Kidney glomerular epithelial cell (primary cell): ENCODE measurements at regions not wholly inside any gene's neighbourhood (a gene's known extent, or its start where the extent isn't known, plus 50 kb on each side); places are given as distances from the start of the nearest gene placed in this dataset.

Source experiments
- DNase-seq: peaks from one replicate; lab custom pipeline; 2025; lab: John Stamatoyannopoulos, UW

DNA sequence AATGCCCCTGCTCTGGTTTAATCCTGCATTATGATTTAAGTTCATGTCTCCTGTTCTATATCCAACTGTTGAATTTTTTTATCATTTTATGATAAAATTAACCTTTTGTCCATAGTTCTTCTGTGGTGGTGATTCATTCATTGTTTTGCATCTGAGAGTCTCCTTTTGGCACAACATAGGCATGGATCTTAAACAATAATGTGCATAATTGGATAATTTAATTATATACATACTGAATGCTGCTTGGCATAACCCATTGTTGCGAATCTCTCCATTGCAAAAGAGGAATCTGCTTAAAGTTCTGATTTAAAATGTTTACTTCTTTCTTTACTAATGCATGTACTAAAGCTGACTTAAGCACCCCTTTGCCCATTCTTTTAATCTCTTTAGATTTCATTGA is 2788.4 kb downstream of the PCDH9 start:
- DNase-seq = no peak

DNA sequence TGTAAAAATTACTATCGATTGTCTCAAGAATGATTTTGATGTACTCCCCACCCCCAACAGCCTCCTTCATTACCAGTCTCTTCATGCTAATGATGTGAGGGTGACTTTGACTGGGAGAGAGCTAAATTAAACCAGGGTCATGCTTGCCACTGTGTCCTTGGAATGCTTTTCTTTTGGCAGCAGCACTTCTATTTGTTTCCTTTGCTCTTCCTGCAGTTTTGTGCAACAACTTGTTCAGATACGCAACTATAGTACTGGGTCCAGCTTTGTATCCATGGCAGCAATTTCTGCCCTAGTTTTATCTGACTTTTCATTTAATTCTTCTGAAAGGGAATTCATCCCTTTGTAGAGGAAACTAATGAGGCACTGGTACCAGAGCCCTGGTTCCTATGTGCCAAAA is 2792.1 kb downstream of the PCDH9 start:
- no peak for DNase-seq

DNA sequence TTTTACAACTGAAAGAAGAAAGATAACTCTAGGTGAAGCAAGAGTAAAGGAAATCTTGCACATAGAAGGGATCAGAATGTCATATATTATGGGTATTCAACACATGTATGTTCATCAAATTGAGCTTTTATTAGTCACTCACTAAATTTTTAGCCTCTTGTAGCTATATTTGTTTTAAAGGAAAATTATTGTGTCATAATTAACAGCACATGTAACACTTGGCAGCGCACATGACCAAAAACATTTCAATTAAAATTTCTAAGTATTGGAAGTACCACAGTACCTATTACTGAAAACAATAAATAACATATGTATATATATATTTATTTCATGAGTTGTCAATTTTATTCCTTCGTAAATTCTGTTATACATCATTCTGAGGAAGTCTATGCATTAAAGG is 2800.4 kb downstream of the PCDH9 start:
- no peak for DNase-seq

DNA sequence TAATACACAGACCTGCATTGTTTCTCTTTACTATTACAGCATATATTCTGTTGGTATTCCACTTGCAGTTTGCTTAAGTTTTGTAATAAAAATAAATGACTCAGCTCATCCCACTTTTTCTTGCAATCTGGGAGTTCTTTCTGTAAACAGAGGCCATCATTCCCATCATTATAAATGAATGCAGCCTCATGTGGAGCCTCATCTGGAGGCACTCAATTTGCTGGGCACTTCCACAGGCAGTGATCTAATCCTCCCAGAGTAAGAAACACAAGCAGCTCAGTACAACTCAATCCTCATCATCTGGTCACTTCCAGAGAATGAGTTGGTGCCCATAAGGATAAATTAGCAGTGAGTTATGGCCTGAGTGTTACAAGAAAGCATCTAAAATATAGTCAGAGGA is 2801.9 kb downstream of the PCDH9 start:
- no peak for DNase-seq

DNA sequence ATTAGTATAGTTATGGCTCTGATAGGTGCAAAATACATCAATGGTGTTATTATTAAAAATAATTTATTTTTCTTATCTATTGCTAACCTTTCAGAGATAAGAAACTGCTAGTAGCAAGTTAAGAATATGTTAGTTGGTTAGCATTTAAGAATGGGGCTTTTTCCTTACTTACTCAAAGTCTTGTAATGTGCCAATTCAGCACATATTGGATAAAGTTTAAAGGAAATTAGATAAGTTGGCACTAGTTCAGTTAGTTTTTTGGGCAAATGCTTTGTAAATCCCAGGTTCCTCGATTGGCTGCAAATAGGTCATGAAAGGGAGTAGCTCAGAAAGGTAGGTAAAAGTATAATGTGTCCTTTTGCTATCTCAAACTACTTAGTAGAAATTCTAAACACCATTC is 2806.7 kb downstream of the PCDH9 start:
- no peak for DNase-seq

DNA sequence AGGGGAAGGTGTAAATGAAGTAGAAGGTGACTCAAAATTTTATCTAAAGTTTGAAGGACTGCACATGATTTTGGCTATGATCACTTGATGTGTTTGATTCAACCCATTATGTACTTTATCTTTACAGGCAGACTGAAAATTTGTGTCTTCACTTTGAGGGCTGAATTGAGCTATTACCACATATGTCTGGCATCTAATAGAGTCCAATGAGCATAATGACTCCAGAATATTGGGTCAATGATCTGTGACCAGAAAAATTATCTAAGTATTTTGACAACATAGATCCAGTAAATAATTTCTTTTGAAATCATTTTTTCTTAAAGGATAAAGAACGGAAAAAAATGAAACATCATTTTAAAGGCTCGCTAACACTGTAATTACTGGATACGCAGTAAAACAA is 2810.0 kb downstream of the PCDH9 start:
- DNase-seq = no peak

DNA sequence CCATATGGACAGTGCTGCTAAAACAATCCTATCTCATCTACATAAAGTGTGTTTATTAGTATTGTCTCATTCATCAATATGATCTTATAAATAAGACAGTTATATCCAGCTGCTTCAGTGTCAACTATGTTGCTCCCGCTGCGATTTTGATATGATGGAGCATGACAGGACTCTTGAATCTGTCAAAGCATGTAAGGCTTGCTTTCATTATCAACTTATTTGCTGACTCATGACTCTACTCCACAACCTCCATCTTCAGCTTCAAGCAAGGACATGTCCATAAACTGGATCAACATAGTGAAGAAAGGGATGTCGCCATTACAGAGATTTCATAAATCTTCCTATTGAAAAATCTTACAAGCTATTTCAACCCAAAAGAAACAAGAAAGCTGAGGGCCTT is 2812.6 kb downstream of the PCDH9 start:
- DNase-seq = no peak

DNA sequence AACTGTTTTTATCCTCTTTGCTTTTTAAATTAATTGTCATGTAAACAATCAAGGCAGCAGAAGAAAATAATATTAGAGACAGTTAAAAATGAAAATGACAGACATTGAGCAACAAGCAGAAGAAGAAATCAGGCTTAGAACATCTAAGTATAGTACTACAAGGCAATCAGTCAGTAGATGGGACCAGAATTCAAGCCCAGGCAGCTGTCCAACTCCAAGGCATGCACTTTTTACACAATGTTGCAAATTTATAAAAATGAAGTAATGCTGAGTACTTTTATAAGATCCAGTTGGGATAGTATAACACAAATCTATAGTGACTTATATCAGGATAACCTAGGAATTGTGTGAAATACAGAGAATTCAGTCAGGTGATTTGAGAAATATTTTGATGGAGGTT is 2815.8 kb downstream of the PCDH9 start:
- DNase-seq = no peak

DNA sequence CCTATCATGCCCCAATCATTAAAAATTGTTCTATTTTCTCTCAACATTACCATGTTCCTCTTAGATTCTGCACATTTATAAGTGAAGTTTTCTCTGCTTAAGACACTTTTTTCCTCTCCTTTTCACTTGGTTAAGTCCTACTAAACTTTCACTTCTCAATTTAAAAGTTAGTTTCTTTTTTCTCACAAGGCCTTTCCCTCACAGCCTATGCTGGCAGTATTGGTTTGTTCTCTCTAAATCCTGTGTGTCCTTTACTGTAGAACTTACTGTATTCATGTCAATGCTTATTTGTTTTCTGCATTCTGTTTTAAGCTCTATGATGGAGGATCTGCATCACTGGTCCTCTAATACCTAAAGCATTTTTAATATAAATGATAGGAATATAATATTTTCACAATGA is 2816.6 kb downstream of the PCDH9 start:
- no peak for DNase-seq

DNA sequence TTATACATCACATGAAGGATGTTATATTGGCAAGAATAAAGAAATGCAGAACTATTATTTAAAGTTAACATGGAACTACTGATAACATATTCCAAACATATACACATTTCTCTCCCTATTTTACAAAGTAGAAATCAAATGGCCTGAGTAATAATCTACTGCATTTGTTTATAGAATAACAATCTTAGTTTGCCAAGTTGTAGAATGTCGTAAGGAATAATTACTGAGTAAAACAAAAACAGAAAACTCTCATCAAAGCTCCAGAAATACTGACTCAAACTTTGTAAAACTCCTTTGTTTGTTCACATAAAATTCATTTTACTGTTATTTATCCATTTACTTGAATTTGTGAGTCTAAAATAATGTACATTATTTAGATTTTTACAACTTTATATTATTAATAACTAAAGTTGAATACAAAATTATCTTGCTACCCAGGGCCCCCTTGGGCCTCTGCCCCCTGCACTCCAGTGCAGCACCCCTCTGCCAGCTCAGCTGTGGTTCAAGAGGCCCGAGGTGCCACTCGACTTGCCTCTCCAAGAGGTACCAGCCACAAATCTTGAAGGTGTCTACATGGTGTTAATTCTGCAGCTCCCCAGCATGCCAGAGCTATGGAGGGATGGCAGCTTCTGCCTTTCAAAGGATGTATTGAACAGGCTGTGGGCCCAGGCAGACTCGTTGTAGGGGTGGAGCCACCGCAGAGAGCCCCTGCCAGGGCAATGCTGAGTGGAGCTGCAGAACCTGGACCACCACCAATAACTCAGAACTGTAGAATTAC is 2819.7 kb downstream of the PCDH9 start:
- no peak for DNase-seq

DNA sequence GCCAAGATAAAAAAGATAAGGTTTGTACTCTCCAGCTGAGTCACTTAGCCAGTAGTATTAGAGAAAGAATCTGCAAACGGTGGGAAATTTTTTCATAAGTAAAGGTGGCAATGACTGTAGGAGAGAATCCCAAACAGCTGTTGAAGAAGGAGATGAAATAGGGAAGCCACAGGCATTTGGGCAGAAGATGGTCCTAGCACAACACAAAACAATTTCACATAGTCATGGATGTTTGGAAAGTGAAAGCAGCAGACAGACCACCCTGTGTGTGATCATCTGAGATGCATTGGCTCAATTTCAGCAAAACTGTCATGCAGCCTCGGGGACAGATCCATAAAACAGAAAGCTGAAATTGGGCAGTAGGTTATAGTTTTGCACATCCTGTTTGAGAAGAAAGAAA is 2832.4 kb downstream of the PCDH9 start:
- no peak for DNase-seq

DNA sequence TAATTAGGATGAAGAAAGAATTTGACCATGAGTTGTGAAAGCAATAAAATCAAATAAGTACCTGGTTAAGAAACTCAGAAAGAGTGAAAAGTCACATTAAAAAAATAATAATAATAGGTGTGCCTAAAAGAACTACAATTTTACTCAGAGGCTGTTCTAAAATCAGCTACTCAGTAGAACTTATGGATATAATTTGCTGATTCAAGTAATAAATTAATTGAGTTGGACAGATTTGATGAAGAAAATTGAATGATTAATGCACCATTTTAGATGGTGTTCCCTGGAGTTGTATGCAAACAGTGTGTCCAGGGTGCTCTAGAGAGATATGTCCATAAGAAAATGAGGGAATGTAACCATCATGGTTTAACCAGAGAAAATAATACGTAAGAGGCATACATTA is 2852.5 kb downstream of the PCDH9 start:
- no peak for DNase-seq

DNA sequence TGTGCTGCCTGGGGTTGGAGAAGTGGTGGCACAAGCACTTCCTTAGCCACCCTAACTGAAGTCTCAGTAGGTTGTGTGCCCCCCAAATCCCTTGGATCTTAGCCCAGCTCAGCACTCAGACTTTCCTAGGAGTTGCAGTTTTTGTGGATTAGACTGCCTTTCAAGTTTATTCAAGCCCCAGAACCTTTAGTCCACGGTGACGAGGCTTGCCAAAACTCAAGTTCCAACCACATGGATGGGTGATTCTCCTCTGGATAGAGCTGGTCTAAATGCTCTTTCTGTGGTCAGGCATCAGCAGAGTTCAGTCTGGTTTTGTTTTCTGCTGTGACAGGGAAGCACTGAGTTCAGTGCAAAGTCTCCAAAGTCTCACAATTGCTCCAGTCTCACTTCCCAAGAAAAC is 2858.7 kb downstream of the PCDH9 start:
- DNase-seq = no peak

DNA sequence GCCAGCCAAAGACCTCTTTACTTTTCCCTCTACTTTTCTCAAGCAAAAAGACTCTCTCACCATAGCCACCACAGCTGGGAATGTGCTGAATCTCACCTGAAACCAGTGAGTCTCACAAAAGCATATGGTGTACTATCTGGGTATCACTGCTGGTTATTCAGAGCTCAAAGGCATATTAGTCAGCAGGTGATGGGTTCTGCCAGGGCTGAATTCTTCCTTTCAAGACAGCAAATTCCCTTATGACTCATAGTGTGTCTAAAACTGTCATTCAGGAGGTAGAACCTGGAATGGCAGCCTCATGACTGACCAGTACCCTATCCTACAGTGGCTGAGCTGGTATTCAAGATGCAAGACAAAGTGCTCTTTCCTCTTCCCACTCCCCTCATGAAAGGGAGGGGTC is 2859.1 kb downstream of the PCDH9 start:
- DNase-seq = peak; percentile 64

DNA sequence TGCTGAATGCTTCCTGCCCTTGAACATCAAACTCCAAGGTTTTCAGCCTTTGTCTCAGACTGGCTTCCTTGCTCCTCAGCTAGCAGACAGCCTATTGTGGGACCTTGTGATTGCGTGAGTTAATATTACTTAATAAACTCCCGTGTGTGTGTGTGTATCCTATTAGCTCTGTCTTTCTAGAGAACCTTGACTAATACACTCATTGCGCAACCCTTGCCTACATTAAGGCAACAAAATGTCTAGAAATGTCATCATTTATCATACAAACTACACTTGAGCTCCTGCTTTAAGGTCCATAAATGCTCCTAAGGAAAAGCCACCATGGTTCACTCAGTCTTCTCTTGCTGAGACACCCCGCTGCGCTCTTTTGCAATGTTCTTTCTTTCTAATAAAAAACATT is 2861.0 kb downstream of the PCDH9 start:
- no peak for DNase-seq

DNA sequence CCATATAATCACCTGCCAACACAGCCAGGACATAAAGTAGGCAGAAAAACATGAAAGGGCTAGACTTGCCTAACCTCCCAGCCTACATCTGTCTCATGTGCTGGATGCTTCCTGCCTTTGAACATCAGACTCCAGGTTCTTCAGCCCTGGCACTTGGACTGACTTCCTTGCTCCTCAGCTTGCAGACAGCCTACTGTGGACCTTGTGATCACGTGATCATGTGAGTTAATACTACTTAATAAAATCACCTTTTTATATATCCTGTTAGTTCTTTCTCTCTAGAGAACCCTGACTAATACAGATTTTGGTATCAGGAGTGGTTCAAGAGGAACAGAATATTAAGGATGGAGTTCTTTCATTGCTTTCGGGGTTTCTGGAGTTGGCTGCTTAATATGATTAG is 2867.6 kb downstream of the PCDH9 start:
- DNase-seq = no peak

DNA sequence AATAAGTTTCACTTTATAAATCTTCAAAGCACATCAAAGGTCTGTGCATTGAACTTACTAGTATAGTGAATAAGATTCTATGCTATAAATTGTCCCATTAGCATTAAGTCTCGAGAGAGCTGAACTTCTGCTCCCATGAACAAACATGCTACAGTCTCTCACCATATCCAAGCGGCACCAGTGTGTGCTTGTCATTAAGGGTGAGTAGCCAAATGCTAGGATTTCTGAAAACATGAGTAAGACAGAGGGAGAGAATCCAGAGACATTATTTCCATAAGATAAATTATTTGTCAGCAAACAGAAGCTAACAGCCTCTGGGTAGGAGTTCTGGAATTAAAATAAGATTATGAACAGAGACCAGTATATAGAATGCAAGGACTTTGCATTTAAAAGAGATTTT is 2882.5 kb downstream of the PCDH9 start:
- no peak for DNase-seq

DNA sequence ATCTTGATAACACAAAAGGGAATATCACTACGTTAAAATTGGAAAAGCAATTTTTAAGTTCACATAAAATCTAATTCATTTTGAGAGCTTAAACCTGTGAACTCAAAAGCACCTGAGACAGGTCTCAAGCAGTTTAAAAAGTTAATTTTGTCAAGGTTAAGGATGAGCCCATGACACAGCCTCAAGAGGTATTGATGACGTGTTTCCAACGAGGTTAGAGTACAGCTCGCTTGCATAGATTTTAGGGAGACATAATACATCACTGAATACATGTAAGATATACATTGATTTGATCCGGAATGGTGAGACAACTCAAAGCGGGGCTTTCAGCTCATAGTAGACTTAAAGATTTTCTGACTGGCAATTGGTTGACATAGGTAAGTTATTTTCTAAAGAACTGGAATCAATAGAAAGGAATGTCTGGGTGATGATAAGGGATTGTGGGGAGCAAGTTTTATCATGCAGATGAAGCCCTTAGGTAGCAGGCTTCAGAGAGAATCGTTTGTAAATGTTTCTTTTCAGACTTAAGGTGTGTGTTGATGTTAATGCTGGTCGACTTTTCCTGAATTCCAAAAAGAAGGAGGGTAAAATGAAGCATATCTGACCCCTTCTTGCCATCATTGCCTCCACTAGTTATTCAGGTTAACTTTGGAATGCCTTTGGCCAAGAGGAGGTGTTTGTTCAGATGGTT is 2890.6 kb downstream of the PCDH9 start:
- no peak for DNase-seq

DNA sequence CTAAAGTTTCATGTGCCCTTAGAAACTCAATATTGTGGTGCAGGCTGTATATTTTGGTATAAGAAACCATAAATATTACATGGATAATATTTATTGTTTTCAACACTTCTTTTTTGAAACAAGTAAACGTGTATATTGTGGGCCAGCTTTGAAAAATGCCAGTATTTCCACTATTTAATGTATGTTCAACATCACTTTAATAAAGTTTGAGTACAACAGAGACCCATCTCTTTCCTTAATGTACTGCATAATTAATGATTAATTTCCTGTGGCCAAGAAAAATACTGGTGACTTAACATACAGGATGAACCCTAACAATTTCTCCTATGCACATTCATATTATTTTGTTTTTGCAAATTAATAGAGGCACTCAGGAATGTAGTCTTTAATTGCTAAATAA is 2891.5 kb downstream of the PCDH9 start:
- no peak for DNase-seq

DNA sequence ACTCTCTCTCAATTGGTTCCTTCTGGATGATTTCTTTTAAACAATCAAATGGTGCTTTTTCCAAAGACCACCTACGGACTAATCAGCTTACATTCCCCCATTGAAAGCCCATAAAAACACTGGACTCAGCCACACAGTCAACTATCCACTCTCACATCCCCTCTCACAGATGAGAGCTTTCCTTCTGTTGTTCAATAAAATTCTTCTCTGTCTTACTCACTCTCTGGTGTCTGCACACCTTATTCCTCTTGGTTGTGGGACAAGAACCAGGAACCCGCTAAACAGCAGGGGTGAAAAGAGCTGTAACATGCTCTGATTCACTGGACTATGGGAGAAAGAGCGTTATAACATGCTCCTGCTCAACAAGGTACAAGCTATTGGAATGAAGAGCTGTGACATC is 2896.2 kb downstream of the PCDH9 start:
- no peak for DNase-seq

DNA sequence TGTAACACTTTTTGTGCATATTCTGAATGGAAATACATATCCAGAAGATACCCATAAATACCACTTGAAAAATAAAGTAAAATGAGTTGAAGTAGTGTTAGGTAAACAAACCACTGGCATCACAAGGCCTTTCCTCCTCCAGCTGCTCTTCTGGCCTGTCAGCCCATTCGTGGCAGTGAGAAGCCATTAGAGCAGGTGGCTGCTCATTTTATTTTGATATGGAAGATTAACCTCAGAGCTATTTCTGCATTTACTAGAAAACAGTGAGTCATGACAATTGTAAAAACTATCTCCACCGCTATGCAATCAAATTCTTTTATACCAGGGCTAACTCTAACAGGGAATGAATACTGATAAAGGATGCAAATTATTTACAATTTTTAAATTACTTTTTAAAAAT is 2898.1 kb downstream of the PCDH9 start:
- peak; percentile 64 for DNase-seq

DNA sequence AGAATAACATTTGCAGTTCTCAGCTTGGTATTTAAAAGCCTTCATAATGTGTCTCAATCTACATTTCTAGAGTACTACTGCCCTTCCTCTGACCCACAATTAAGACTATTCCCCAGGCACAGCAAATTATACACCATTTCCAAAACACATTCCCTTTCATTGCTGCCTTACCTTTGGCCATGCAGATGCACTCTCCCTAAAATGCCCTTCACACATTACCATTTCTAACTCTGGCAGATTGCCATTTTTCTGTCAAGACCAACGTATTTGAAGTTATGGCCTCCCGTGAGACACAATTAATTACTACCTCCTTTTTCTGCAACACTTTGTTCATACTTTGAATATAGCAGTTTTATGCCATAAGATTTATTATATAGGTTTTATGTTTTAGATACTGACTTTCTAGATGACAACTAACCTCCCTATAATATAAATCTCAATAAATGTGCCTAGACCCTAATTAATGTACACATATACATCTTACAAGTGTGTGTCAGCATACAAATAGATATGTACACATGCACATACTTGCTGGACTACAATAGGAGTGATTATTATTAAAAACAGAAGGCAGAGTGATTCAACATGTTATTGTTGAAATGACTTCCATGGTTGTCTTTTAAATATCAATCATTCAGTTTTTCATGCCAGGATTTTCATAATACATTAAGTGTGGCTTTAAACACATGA is 2902.5 kb downstream of the PCDH9 start:
- no peak for DNase-seq

DNA sequence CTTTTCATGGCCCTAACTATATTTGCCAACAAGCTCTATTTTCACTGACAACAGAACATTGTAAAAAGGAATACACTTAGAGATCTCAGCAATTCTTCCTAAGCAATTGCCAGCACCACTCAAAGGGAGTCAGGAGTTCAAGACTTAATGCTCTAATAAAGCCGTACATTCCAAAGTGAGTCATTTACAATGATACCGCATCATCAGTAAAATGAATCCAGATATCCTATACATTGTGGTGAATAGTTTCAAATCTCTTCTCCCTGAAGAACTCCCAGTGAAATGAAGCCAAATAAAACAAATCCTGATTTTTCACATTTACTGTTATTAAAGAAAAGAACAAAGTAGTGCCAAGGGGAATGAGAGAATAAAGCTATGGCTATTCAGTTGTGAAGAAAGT is 2898.7 kb upstream of the PCDH20 start:
- DNase-seq = no peak
